HG03469 (cell line): ENCODE measurements at regions not wholly inside any gene's neighbourhood (a gene's known extent, or its start where the extent isn't known, plus 50 kb on each side); places are given as distances from the start of the nearest gene placed in this dataset.

Experiments
- ATAC-seq: cut with Tn5 transposase; IDR thresholded peaks from one replicate; pipeline ENCODE4 v1.9.1; 2021; ENCODE audit warnings: mild to moderate bottlenecking, moderate library complexity, moderate number of reproducible peaks; ENCODE audit not compliant: unreplicated experiment

- ATAC-seq, result no peak
These were observed 80.1 kb upstream of the ROBO1 start for GRCh38 chr3:79847928-79848327.

- ATAC-seq, result no peak
These were observed 78.5 kb upstream of the ROBO1 start for GRCh38 chr3:79846148-79846933.

GRCh38 chr3:79845546-79845945 is 77.7 kb upstream of the ROBO1 start:
- ATAC-seq, result no peak

- ATAC-seq, result no peak
These were observed 76.4 kb upstream of the ROBO1 start for GRCh38 chr3:79844176-79844575.

- ATAC-seq, result no peak
These were observed 75.4 kb upstream of the ROBO1 start for GRCh38 chr3:79843180-79843579.

GRCh38 chr3:79835701-79836100 is 67.9 kb upstream of the ROBO1 start:
- no peak for ATAC-seq

GRCh38 chr3:79824166-79824565 is 56.4 kb upstream of the ROBO1 start:
- no peak for ATAC-seq

GRCh38 chr3:79822076-79822475 is 54.3 kb upstream of the ROBO1 start:
- no peak for ATAC-seq

- ATAC-seq, result no peak
These were observed 52.3 kb upstream of the ROBO1 start for GRCh38 chr3:79820089-79820488.

GRCh38 chr3:79818015-79818414 is 50.2 kb upstream of the ROBO1 start:
- no peak for ATAC-seq
